ENCODE measurements at regions not wholly inside any gene's neighbourhood (a gene's known extent, or its start where the extent isn't known, plus 50 kb on each side); places are given as distances from the start of the nearest gene placed in this dataset.
A peak's percentile ranks its signal among the peaks of the same experiment; 100 is the strongest.

DNA sequence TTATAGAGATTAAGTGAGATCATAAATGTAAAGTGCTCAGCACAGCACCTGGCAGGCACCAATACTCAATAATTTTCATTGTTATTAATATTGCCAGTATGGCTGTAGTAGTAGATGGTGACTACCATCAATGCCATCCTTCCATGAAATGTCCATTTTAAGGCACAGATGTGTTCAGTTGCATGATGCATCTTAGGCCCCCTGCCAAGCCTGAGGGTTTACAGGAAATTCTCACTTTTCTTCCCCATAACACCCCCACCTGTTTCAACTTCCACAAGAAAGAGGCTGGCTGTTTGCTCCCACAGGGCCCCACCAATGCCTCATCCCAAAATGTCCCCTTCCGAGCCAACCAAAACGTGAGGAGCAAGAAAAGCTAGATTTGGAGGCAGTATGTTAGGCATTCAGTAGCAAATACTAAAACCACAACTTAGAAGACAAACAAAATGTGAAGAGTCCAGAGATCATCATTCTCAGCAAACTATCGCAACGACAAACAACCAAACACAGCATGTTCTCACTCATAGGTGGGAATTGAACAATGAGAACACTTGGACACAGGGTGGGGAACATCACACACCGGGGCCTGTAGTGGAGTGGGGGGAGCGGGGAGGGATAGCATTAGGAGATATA is 110.6 kb upstream of the NHSL1 start:
- Mint-ChIP-seq H3K4me3 (ENCODE audit: unreplicated experiment) (no peak overlapping the region), H3K27ac (ENCODE audit: low read depth, unreplicated experiment) (no peak overlapping the region), H3K27me3 (ENCODE audit: insufficient read depth, unreplicated experiment) (no peaks in the 10 kb centered on the region), H3K36me3 (ENCODE audit: insufficient read depth, unreplicated experiment) (no peaks in the 10 kb centered on the region), H3K4me1 (ENCODE audit: insufficient read depth, unreplicated experiment) (peaks cover 9% of the 10 kb centered on the region), H3K9me3 (ENCODE audit: unreplicated experiment) (no peaks in the 10 kb centered on the region)
- peak; percentile 18 for DNase-seq (ENCODE audit: unreplicated experiment)
- POLR2A ChIA-PET = no interaction called here
- CTCF ChIA-PET = no interaction called here
- intact Hi-C loops (cut with micrococcal nuclease) = no loop called here
- BruUV-seq (replicated peaks) = no TSS peak
- no peak for TF ChIP-seq CTCF (IDR thresholded peaks at IDR 0.05; ENCODE audit: unreplicated experiment)

- Mint-ChIP-seq H3K27ac (ENCODE audit: low read depth, unreplicated experiment) (no peak overlapping the region), H3K36me3 (ENCODE audit: insufficient read depth, unreplicated experiment) (no peaks in the 10 kb centered on the region), H3K9me3 (ENCODE audit: unreplicated experiment) (no peaks in the 10 kb centered on the region), H3K27me3 (ENCODE audit: insufficient read depth, unreplicated experiment) (no peaks in the 10 kb centered on the region), H3K4me3 (ENCODE audit: unreplicated experiment) (no peak overlapping the region), H3K4me1 (ENCODE audit: insufficient read depth, unreplicated experiment) (peaks cover under 1% of the 10 kb centered on the region)
- no TSS peak for BruUV-seq (replicated peaks)
- TF ChIP-seq CTCF (IDR thresholded peaks at IDR 0.05; ENCODE audit: unreplicated experiment) = no peak
- CTCF ChIA-PET = no interaction called here
- DNase-seq (ENCODE audit: unreplicated experiment) = no peak
- intact Hi-C loops (cut with micrococcal nuclease) = no loop called here
- POLR2A ChIA-PET = no interaction called here
Observed at GRCh38 chr6:138610816-138611215, 111.5 kb upstream of the NHSL1 start.

GRCh38 chr6:138614151-138614550 is 114.9 kb upstream of the NHSL1 start:
- intact Hi-C loops (cut with micrococcal nuclease) = no loop called here
- Mint-ChIP-seq H3K36me3 (ENCODE audit: insufficient read depth, unreplicated experiment) (no peaks in the 10 kb centered on the region), H3K9me3 (ENCODE audit: unreplicated experiment) (no peaks in the 10 kb centered on the region), H3K27me3 (ENCODE audit: insufficient read depth, unreplicated experiment) (no peaks in the 10 kb centered on the region), H3K4me3 (ENCODE audit: unreplicated experiment) (no peak overlapping the region), H3K4me1 (ENCODE audit: insufficient read depth, unreplicated experiment) (peaks cover 4% of the 10 kb centered on the region), H3K27ac (ENCODE audit: low read depth, unreplicated experiment) (no peak overlapping the region)
- no peak for DNase-seq (ENCODE audit: unreplicated experiment)
- CTCF ChIA-PET = no interaction called here
- BruUV-seq (replicated peaks) = no TSS peak
- TF ChIP-seq CTCF (IDR thresholded peaks at IDR 0.05; ENCODE audit: unreplicated experiment) = no peak
- POLR2A ChIA-PET = interaction anchor here (1.3 kb wide), 1 partner anchor 20 kb away, joined by 3 read pairs; no protein-coding TSS in a partner anchor

- POLR2A ChIA-PET = interaction anchor here (0.6 to 1.0 kb wide), 5 partner anchors 13 to 146 kb away, joined by 3 to 4 read pairs (median 3); no protein-coding TSS in a partner anchor
- H3K4me3 Mint-ChIP-seq (ENCODE audit: unreplicated experiment) = no peak overlapping the region
- no peak for DNase-seq (ENCODE audit: unreplicated experiment)
Observed at GRCh38 chr6:138618168-138618567, 118.9 kb upstream of the NHSL1 start.

More at GRCh38 chr6:138618168-138618567, 118.9 kb upstream of the NHSL1 start:
- Mint-ChIP-seq H3K27me3 (ENCODE audit: insufficient read depth, unreplicated experiment) (no peaks in the 10 kb centered on the region), H3K36me3 (ENCODE audit: insufficient read depth, unreplicated experiment) (no peaks in the 10 kb centered on the region), H3K9me3 (ENCODE audit: unreplicated experiment) (no peaks in the 10 kb centered on the region), H3K4me1 (ENCODE audit: insufficient read depth, unreplicated experiment) (peaks cover 18% of the 10 kb centered on the region), H3K27ac (ENCODE audit: low read depth, unreplicated experiment) (no peak overlapping the region)
- CTCF ChIA-PET = interaction anchor here (0.6 to 1.2 kb wide), 3 partner anchors 27 to 147 kb away, joined by 3 read pairs; no protein-coding TSS in a partner anchor
- intact Hi-C loops (cut with micrococcal nuclease) = no loop called here
- TF ChIP-seq CTCF (IDR thresholded peaks at IDR 0.05; ENCODE audit: unreplicated experiment) = no peak
- BruUV-seq (replicated peaks) = no TSS peak
